ENCODE measurements at regions not wholly inside any gene's neighbourhood (a gene's known extent, or its start where the extent isn't known, plus 50 kb on each side); places are given as distances from the start of the nearest gene placed in this dataset.

- no peak for DNase-seq
- in situ Hi-C loops (cut with MboI; ENCODE audit: low sequenced_read_pairs in 4 of 4): no loop called here
- intact Hi-C loops (cut with DNase I; ENCODE audit: low total_unique reads): no loop called here
- Histone ChIP-seq H3K27me3 (no peaks in the 10 kb centered on the region), H3K9me3 (no peaks in the 10 kb centered on the region), H3K36me3 (no peaks in the 10 kb centered on the region), H3K4me1 (peaks cover 6 to 9% of the 10 kb centered on the region in 2 donors), H3K27ac (no peak overlapping the region), H3K4me3 (no peak overlapping the region)
- TF ChIP-seq POLR2A (IDR thresholded peaks at IDR 0.05) (no peak), CTCF (IDR thresholded peaks at IDR 0.05 in 4 of 5, conservative IDR thresholded peaks at IDR 0.05 in 1 of 5) (no peak)
- no peak for ATAC-seq
Measured at GRCh38 chr6:164062872-164063271, 648.4 kb downstream of the QKI start.

GRCh38 chr6:164057876-164058275, 643.4 kb downstream of the QKI start:
- ATAC-seq (no peak), DNase-seq (no peak)
- no peaks in the 10 kb centered on the region for H3K9me3 ChIP-seq
- intact Hi-C loops (cut with DNase I; ENCODE audit: low total_unique reads): no loop called here
- no peak overlapping the region for H3K27ac ChIP-seq
- H3K27me3 ChIP-seq: no peaks in the 10 kb centered on the region
- H3K4me3 ChIP-seq: no peak overlapping the region
- TF ChIP-seq CTCF (IDR thresholded peaks at IDR 0.05 in 4 of 5, conservative IDR thresholded peaks at IDR 0.05 in 1 of 5) (no peak), POLR2A (IDR thresholded peaks at IDR 0.05) (no peak)
- H3K36me3 ChIP-seq: no peaks in the 10 kb centered on the region
- in situ Hi-C loops (cut with MboI; ENCODE audit: low sequenced_read_pairs in 4 of 4): no loop called here
- peaks cover 0 to 2% of the 10 kb centered on the region in 2 donors for H3K4me1 ChIP-seq

GRCh38 chr6:164051427-164051826, 636.9 kb downstream of the QKI start:
- DNase-seq (no peak), ATAC-seq (no peak)
- Histone ChIP-seq H3K4me1 (no peaks in the 10 kb centered on the region), H3K27me3 (no peaks in the 10 kb centered on the region), H3K27ac (no peak overlapping the region), H3K9me3 (no peaks in the 10 kb centered on the region), H3K4me3 (no peak overlapping the region), H3K36me3 (no peaks in the 10 kb centered on the region)
- intact Hi-C loops (cut with DNase I; ENCODE audit: low total_unique reads): no loop called here
- in situ Hi-C loops (cut with MboI; ENCODE audit: low sequenced_read_pairs in 4 of 4): no loop called here
- TF ChIP-seq CTCF (IDR thresholded peaks at IDR 0.05 in 4 of 5, conservative IDR thresholded peaks at IDR 0.05 in 1 of 5) (no peak), POLR2A (IDR thresholded peaks at IDR 0.05) (no peak)

- H3K27ac ChIP-seq: no peak overlapping the region
- H3K9me3 ChIP-seq: no peaks in the 10 kb centered on the region
- in situ Hi-C loops (cut with MboI; ENCODE audit: low sequenced_read_pairs in 4 of 4): no loop called here
- no peak for TF ChIP-seq POLR2A (IDR thresholded peaks at IDR 0.05)
- no peak for TF ChIP-seq CTCF (IDR thresholded peaks at IDR 0.05 in 4 of 5, conservative IDR thresholded peaks at IDR 0.05 in 1 of 5)
- DNase-seq (no peak), ATAC-seq (no peak)
- intact Hi-C loops (cut with DNase I; ENCODE audit: low total_unique reads): no loop called here
- no peak overlapping the region for H3K4me3 ChIP-seq
- H3K27me3 ChIP-seq: no peaks in the 10 kb centered on the region
- H3K36me3 ChIP-seq: no peaks in the 10 kb centered on the region
- H3K4me1 ChIP-seq: no peaks in the 10 kb centered on the region
Measured at GRCh38 chr6:164049517-164049988, 635.0 kb downstream of the QKI start.

- intact Hi-C loops (cut with DNase I; ENCODE audit: low total_unique reads) (no loop called here), in situ Hi-C loops (cut with MboI; ENCODE audit: low sequenced_read_pairs in 4 of 4) (no loop called here)
- no peak overlapping the region for H3K27ac ChIP-seq
- no peaks in the 10 kb centered on the region for H3K36me3 ChIP-seq
- ATAC-seq (no peak), DNase-seq (no peak)
- no peak overlapping the region for H3K4me3 ChIP-seq
- no peaks in the 10 kb centered on the region for H3K4me1 ChIP-seq
- TF ChIP-seq POLR2A (IDR thresholded peaks at IDR 0.05) (no peak), CTCF (IDR thresholded peaks at IDR 0.05 in 4 of 5, conservative IDR thresholded peaks at IDR 0.05 in 1 of 5) (no peak)
- no peaks in the 10 kb centered on the region for H3K9me3 ChIP-seq
- no peaks in the 10 kb centered on the region for H3K27me3 ChIP-seq
Measured at GRCh38 chr6:164048840-164049516, 634.5 kb downstream of the QKI start.

Data from gastrocnemius medialis (tissue), 4 donors.